Sigmoid colon (tissue), 6 donors: ENCODE measurements at regions not wholly inside any gene's neighbourhood (a gene's known extent, or its start where the extent isn't known, plus 50 kb on each side); places are given as distances from the start of the nearest gene placed in this dataset.

ENCODE experiments used
- DNase-seq: peaks from one replicate; pipeline ENCODE4 v3.0.0-alpha.2; 2019
- H3K27ac ChIP-seq, 4 donors: fragments of 200-600 bp; sonication (generic); one replicate each; pipeline ENCODE4 v1.5.1; 2016 to 2019; ENCODE audit warnings: mild to moderate bottlenecking in 1 of 4
- H3K27me3 ChIP-seq, 3 donors: fragments of 200-600 bp; sonication (generic); one replicate each; pipeline ENCODE4 v1.5.1; 2019; ENCODE audit warnings: mild to moderate bottlenecking in 1 of 3
- H3K36me3 ChIP-seq, 4 donors: fragments of 200-600 bp; sonication (generic); one replicate each; pipeline ENCODE4 v1.5.1; 2016 to 2019
- H3K4me1 ChIP-seq, 4 donors: fragments of 200-600 bp; sonication (generic); one replicate each; pipeline ENCODE4 v1.5.1; 2017 to 2019
- H3K4me3 ChIP-seq, 4 donors: fragments of 200-600 bp; sonication (generic); one replicate each; pipeline ENCODE4 v1.5.1; 2017 to 2019; ENCODE audit warnings: mild to moderate bottlenecking in 2 of 4, moderate library complexity in 1 of 4
- H3K9me3 ChIP-seq, 4 donors: fragments of 200-600 bp in 3 of 4; sonication (generic) in 3 of 4; one replicate each; pipeline versions ENCODE4 v1.5.1 to v1.6.1; 2013 to 2019
- CTCF ChIP-seq, 4 experiments: fragments of 450-650 bp in 3 of 4; fragments of 200-600 bp in 1 of 4; IDR thresholded peaks; one replicate each; pipeline ENCODE4 v1.5.1; 2016 to 2019; ENCODE audit warnings: antibody characterized with exemption in 4 of 4, mild to moderate bottlenecking in 3 of 4, moderate library complexity in 2 of 4
- EP300 ChIP-seq, 4 donors: sonication (generic); formaldehyde crosslinking; IDR thresholded peaks; one replicate each; pipeline ENCODE4 v1.6.1; 2017; ENCODE audit warnings: antibody characterized with exemption in 4 of 4
- POLR2A ChIP-seq, 2 donors: fragments of 450-650 bp; IDR thresholded peaks; one replicate each; pipeline ENCODE4 v1.6.1; 2016; ENCODE audit warnings: antibody characterized with exemption in 2 of 2, mild to moderate bottlenecking in 2 of 2, moderate library complexity in 2 of 2
- POLR2AphosphoS5 ChIP-seq, 4 donors: sonication (generic); formaldehyde crosslinking; IDR thresholded peaks; one replicate each; pipeline ENCODE4 v1.6.1; 2017; ENCODE audit warnings: antibody characterized with exemption in 4 of 4
- WGBS, 2 donors: extraction: QIAGEN DNeasy Blood & Tissue Kit; methylation state at CpG; one replicate each; pipeline ENCODE4 v1.1.7; 2013; 5-methylcytosine and 5-hydroxymethylcytosine counted together
- intact Hi-C: fragments of 100-400 bp; cut with DNase I; formaldehyde crosslinking; loops from one replicate; pipeline ENCODE4 v1.15.1; 2023
- donor health status: healthy with polysubstance abuse.
- donor health status: healthy.

DNA sequence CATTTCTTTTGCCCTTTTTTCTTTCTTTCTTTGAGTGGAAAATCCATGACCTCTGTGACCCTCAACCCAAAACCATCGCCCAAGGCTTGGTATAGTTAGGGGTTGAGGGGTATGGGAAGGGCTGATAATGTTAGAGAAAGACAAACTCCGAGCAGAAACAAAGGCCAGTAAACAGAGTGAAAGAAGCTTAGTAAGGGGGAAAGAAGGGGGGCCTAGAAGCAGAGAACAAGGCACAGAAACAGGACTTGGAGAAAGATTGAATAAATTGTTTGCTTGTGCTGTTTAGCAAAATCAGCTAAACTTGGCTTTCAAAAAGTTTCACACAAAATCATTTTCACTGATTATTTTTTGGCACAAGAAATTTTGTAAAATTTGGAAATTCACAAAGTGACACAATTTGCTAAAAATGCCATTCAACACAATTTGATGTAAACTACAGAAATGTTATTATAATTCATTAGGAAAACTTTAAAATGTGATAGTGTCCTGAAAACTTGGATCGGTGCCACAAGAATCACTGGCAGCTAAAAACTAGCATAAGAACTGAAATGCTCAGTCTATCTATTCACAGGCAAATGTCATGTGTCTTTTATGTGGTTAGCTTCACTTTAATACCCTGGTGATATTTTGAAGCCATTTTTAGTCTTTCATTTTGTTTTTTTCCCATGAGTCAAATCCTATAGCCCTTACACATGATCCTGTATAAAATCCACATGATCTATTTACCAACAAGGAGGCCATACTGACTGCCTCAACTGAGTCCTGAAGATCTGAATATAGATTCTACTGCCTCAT lies 276.4 kb downstream of the NR2F1-AS1 start:
- no peaks in the 10 kb centered on the region for H3K27me3 ChIP-seq
- H3K27ac ChIP-seq: no peak overlapping the region
- DNase-seq: no peak
- H3K36me3 ChIP-seq: no peaks in the 10 kb centered on the region
- no peaks in the 10 kb centered on the region for H3K9me3 ChIP-seq
- intact Hi-C loops: no loop called here
- TF ChIP-seq POLR2AphosphoS5 (IDR thresholded peaks at IDR 0.05) (no peak), POLR2A (IDR thresholded peaks at IDR 0.05) (no peak), CTCF (IDR thresholded peaks at IDR 0.05) (no peak), EP300 (IDR thresholded peaks at IDR 0.05) (no peak)
- H3K4me1 ChIP-seq: no peaks in the 10 kb centered on the region
- no peak overlapping the region for H3K4me3 ChIP-seq
- 50 to 59% methylated on average over 3 of the region's 3 CpGs for WGBS, 2 donors

GRCh38 chr5:93303291-93303691 lies 277.7 kb downstream of the NR2F1-AS1 start:
- 71 to 85% methylated on average over 4 of the region's 4 CpGs for WGBS, 2 donors
- Histone ChIP-seq H3K4me3 (no peak overlapping the region), H3K9me3 (no peaks in the 10 kb centered on the region), H3K4me1 (no peaks in the 10 kb centered on the region), H3K36me3 (no peaks in the 10 kb centered on the region), H3K27ac (no peak overlapping the region), H3K27me3 (no peaks in the 10 kb centered on the region)
- TF ChIP-seq CTCF (IDR thresholded peaks at IDR 0.05) (no peak), EP300 (IDR thresholded peaks at IDR 0.05) (no peak), POLR2AphosphoS5 (IDR thresholded peaks at IDR 0.05) (no peak), POLR2A (IDR thresholded peaks at IDR 0.05) (no peak)
- intact Hi-C loops: no loop called here
- DNase-seq: no peak

DNA sequence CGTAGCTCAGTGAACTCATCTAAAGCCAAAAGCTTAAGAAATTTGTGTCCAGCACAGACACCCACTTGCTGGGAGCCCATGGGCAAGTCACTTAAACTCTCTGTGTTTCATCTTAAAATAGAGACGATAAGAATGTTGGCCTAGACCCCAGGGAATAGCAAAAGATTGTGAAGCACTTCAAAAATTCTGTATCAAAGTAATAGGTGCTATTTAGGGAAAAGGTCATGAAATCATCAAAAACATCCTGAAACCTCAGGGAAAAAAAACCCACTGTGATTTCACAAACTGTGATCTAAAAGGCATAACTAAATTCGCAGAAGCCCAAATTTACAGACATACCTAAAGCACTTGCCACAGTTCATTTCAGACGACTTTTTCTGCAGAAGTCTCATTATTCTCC lies 278.3 kb downstream of the NR2F1-AS1 start:
- intact Hi-C loops: no loop called here
- Histone ChIP-seq H3K9me3 (no peaks in the 10 kb centered on the region), H3K27ac (no peak overlapping the region), H3K27me3 (no peaks in the 10 kb centered on the region), H3K4me1 (no peaks in the 10 kb centered on the region), H3K36me3 (no peaks in the 10 kb centered on the region), H3K4me3 (no peak overlapping the region)
- TF ChIP-seq EP300 (IDR thresholded peaks at IDR 0.05) (no peak), CTCF (IDR thresholded peaks at IDR 0.05) (no peak), POLR2AphosphoS5 (IDR thresholded peaks at IDR 0.05) (no peak), POLR2A (IDR thresholded peaks at IDR 0.05) (no peak)
- WGBS, 2 donors: 72 to 79% methylated on average over 4 of the region's 4 CpGs
- no peak for DNase-seq

DNA sequence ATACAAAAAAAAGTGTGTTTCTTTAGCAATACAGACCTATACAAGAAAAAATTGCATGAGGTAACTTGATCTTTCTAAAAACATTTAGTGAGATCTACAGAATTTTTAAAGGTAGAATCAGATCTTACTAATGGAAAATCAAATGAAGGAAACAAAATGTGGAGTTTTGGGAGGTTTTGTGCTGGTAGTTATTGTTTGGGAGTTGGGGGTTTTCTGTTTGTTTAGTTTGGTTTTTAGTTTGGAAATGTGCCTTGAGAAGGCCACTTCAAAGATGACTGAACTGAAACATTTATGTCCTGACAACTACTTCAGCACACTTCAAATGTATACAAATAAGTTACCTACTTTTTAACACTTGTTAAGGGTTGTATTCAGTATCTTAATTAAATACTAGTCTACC lies 280.1 kb downstream of the NR2F1-AS1 start:
- DNase-seq: no peak
- intact Hi-C loops: no loop called here
- TF ChIP-seq CTCF (IDR thresholded peaks at IDR 0.05) (no peak), POLR2A (IDR thresholded peaks at IDR 0.05) (no peak), POLR2AphosphoS5 (IDR thresholded peaks at IDR 0.05) (no peak), EP300 (IDR thresholded peaks at IDR 0.05) (no peak)
- H3K27me3 ChIP-seq: no peaks in the 10 kb centered on the region
- H3K4me3 ChIP-seq: no peak overlapping the region
- H3K9me3 ChIP-seq: no peaks in the 10 kb centered on the region
- no peaks in the 10 kb centered on the region for H3K4me1 ChIP-seq
- no peak overlapping the region for H3K27ac ChIP-seq
- no peaks in the 10 kb centered on the region for H3K36me3 ChIP-seq
